ENCODE measurements at regions not wholly inside any gene's neighbourhood (a gene's known extent, or its start where the extent isn't known, plus 50 kb on each side); places are given as distances from the start of the nearest gene placed in this dataset.

DNA sequence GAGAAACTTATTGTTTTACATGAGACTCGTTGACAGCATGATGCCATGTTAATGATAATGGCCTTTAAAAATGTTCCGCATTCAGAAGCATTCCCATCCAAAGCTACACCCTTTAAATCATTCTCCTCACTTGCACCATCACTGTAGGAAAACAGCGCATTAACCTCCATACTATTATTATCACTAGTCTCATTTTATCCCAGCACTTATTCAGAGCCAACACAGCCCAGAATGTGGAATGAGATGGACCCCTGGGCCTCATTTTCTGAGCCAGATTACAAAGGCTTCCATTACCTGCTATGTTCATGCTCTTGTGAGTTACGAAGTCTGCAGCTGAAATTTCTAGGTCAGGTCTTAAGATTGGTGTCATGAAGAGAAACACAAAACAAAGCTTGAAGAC lies 159.4 kb downstream of the HS3ST3A1 start:
- Histone ChIP-seq H3K27me3 (replicated peaks; ENCODE audit: insufficient read depth) (no peaks in the 10 kb centered on the region), H3K4me1 (replicated peaks) (no peaks in the 10 kb centered on the region), H3K27ac (no peak overlapping the region), H3K9me3 (no peaks in the 10 kb centered on the region), H3K36me3 (no peaks in the 10 kb centered on the region), H3K4me3 (no peak overlapping the region)
- intact Hi-C loops (cut with DNase I): no loop called here
- TF ChIP-seq POLR2AphosphoS5 (IDR thresholded peaks at IDR 0.05): no peak
- WGBS: 90% methylated on average over 4 of the region's 4 CpGs
- DNase-seq (ENCODE audit: low spot score): no peak

DNA sequence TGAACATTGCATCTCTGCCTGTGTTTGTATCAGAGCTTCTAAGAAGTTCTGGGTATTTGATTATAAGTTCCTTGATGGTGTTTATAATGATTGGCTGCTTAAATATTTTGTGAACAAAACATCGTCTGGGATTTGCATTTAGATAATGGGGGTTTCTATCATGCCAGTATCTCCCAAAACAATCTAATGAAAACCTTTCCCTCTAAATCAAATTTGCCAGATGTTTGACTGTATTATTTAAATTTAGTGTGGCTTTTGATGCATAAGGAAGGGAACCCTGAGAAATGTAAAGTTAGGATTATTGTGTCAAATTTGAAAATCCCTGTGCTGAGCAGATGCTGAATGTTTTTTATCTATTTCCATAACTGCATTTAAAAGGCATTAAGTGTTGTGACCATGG lies 159.9 kb downstream of the HS3ST3A1 start:
- TF ChIP-seq POLR2AphosphoS5 (IDR thresholded peaks at IDR 0.05) (no peak), POLR2A (IDR thresholded peaks at IDR 0.05) (no peak)
- TF ChIP-seq, protein P1, sequence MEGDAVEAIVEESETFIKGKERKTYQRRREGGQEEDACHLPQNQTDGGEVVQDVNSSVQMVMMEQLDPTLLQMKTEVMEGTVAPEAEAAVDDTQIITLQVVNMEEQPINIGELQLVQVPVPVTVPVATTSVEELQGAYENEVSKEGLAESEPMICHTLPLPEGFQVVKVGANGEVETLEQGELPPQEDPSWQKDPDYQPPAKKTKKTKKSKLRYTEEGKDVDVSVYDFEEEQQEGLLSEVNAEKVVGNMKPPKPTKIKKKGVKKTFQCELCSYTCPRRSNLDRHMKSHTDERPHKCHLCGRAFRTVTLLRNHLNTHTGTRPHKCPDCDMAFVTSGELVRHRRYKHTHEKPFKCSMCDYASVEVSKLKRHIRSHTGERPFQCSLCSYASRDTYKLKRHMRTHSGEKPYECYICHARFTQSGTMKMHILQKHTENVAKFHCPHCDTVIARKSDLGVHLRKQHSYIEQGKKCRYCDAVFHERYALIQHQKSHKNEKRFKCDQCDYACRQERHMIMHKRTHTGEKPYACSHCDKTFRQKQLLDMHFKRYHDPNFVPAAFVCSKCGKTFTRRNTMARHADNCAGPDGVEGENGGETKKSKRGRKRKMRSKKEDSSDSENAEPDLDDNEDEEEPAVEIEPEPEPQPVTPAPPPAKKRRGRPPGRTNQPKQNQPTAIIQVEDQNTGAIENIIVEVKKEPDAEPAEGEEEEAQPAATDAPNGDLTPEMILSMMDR (IDR thresholded peaks at IDR 0.05): no peak
- 78% methylated on average over 1 of the region's 1 CpG for WGBS
- Histone ChIP-seq H3K27me3 (replicated peaks; ENCODE audit: insufficient read depth) (no peaks in the 10 kb centered on the region), H3K4me1 (replicated peaks) (no peaks in the 10 kb centered on the region), H3K27ac (no peak overlapping the region), H3K4me3 (no peak overlapping the region), H3K36me3 (no peaks in the 10 kb centered on the region), H3K9me3 (no peaks in the 10 kb centered on the region)
- no peak for DNase-seq (ENCODE audit: low spot score)
- intact Hi-C loops (cut with DNase I): no loop called here

DNA sequence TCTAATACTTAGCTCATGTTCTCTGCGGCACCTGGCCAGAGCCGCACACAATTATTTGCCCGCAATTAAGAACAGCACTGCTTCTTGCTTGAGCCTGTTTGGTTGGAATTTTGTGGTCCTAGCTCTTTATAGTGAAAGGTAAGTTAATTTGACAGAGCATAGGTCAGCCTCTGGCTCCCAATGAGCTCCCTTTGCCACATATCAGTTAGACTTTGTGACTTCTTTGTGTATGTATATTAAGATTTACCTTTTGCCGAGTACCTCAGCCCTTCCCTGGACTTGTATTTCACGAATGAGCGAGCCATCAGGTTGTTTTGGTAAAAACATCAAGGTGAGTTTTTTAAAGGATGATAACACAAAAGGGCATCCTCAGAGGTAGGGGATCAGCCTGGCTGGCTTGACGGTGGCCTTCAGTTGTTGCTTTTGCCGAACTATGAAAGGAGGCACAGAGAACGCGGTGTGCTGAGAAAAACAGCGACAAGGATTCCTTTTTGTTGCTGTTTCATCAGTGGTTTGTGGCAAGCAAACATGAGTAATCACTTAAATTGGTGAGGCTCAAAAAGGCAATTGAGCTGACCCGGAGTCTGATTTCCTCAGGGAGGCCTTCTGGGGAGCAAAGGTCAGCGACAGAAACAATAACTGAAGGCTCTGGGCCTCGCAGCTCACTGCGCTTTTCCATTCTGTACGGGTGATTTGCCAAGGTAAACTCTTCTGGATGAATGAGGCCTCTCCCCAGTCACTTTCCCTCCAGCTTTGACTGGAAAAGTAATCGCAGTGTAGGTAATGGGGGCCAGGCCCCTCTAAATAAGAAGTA lies 163.6 kb downstream of the HS3ST3A1 start:
- Histone ChIP-seq H3K27ac (no peak overlapping the region), H3K4me3 (no peak overlapping the region), H3K36me3 (no peaks in the 10 kb centered on the region), H3K27me3 (replicated peaks; ENCODE audit: insufficient read depth) (no peaks in the 10 kb centered on the region), H3K4me1 (replicated peaks) (no peaks in the 10 kb centered on the region), H3K9me3 (no peaks in the 10 kb centered on the region)
- intact Hi-C loops (cut with DNase I): no loop called here
- no peak for TF ChIP-seq POLR2AphosphoS5 (IDR thresholded peaks at IDR 0.05)
- no peak for TF ChIP-seq POLR2A (IDR thresholded peaks at IDR 0.05)
- TF ChIP-seq, protein P1 (IDR thresholded peaks at IDR 0.05): no peak
- 83% methylated on average over 17 of the region's 17 CpGs for WGBS
- DNase-seq (ENCODE audit: low spot score): no peak

DNA sequence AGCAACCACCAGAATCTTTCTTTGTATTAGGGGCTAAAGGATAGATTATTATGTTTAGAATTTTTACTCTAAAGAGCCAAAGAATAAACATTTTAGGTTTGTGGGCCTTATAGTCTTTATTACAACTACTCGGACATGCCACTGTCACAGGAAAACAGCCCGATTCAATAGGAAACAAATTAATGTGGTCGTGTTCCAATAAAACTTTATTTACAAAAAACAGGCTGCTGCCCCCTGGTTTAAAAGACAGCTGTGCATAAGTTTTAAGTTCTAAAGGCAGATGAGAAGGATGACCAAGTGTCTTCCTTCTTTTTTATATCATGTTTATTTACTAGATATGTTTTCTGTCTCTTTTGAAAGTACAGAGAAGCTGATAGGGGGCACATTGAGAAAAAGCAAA lies 166.5 kb downstream of the HS3ST3A1 start:
- no peaks in the 10 kb centered on the region for H3K4me1 ChIP-seq (replicated peaks)
- no peak overlapping the region for H3K27ac ChIP-seq
- intact Hi-C loops (cut with DNase I): no loop called here
- 62% methylated on average over 3 of the region's 3 CpGs for WGBS
- H3K27me3 ChIP-seq (replicated peaks; ENCODE audit: insufficient read depth): no peaks in the 10 kb centered on the region
- H3K4me3 ChIP-seq: no peak overlapping the region
- DNase-seq (ENCODE audit: low spot score): no peak
- no peaks in the 10 kb centered on the region for H3K36me3 ChIP-seq
- TF ChIP-seq POLR2A (IDR thresholded peaks at IDR 0.05): no peak
- H3K9me3 ChIP-seq: no peaks in the 10 kb centered on the region

DNA sequence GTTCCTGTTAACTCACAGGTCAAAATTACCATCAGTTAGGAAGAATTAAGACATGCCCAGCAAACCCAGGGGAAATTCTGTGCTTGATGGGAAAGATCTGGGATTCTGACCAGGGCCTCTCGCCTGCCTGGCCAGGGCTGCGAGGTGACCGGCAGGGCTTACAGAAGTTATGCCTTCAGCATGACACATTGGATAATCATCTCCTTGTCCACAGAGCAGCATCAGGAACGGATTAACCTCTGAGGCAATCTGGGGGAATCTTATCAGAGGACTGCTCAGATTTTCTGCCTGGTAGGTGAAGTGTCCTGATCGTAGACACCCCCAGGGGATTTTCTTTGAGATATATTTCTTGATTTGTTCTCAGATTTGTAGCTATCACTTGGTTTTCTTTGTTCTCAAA lies 172.5 kb downstream of the HS3ST3A1 start:
- intact Hi-C loops (cut with DNase I): no loop called here
- H3K27me3 ChIP-seq (replicated peaks; ENCODE audit: insufficient read depth): no peaks in the 10 kb centered on the region
- WGBS: 55% methylated on average over 5 of the region's 5 CpGs

More for the DNA sequence above, 172.5 kb downstream of the HS3ST3A1 start:
- Histone ChIP-seq H3K36me3 (no peaks in the 10 kb centered on the region), H3K9me3 (no peaks in the 10 kb centered on the region), H3K4me1 (replicated peaks) (no peaks in the 10 kb centered on the region), H3K4me3 (no peak overlapping the region), H3K27ac (no peak overlapping the region)
- TF ChIP-seq POLR2A (IDR thresholded peaks at IDR 0.05) (no peak), POLR2AphosphoS5 (IDR thresholded peaks at IDR 0.05) (no peak)
- TF ChIP-seq, protein P1 (IDR thresholded peaks at IDR 0.05): no peak
- no peak for DNase-seq (ENCODE audit: low spot score)

All from prostate gland (tissue), 2 donors.